GM19463 (cell line): ENCODE measurements at regions not wholly inside any gene's neighbourhood (a gene's known extent, or its start where the extent isn't known, plus 50 kb on each side); places are given as distances from the start of the nearest gene placed in this dataset.

ENCODE experiments used
- ATAC-seq: cut with Tn5 transposase; IDR thresholded peaks from one replicate; pipeline ENCODE4 v1.9.1; 2021; ENCODE audit warnings: mild to moderate bottlenecking, moderate library complexity; ENCODE audit not compliant: unreplicated experiment

- no peak for ATAC-seq
Observed at GRCh38 chr13:83618966-83619365, 263.3 kb downstream of the SLITRK1 start.

DNA sequence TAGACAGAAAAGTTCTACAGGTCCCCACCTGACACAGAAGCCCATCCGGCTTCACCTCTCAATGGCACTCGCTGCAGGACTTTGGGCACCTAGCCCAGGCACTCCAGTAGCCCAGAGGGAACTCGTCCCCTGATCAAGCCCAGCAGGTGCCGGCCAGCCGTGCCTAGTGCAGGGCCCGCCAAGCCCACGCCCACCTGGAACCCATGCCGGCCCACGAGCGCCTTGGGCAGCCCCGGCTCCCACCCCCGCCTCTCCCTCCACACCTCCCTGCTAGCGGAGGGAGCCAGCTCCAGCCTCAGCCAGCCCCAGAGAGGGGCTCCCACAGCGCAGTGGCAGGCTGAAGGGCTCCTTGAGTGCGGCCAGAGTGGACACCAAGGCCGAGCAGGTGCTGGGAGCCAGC lies 268.8 kb downstream of the SLITRK1 start:
- ATAC-seq: no peak

GRCh38 chr13:83601539-83601938 lies 280.7 kb downstream of the SLITRK1 start:
- no peak for ATAC-seq

DNA sequence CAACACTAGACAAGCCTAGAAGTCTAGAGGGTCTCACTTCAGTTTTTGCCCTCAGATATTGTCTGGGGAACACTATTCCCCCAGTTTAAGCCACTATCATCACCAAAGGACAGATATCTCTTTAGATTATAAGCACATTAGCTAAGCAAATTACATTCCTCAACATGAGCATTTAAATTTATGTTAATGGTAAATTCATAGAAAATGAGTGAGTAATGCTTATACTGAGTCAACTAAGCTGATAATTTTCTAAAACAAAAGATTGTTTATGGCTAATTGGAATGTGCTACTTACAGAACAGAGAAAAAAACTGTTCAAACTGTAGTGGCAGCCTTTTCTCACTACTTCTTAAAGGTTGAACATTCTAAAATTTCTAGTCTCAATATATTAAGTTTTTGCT lies 290.2 kb downstream of the SLITRK1 start:
- no peak for ATAC-seq

DNA sequence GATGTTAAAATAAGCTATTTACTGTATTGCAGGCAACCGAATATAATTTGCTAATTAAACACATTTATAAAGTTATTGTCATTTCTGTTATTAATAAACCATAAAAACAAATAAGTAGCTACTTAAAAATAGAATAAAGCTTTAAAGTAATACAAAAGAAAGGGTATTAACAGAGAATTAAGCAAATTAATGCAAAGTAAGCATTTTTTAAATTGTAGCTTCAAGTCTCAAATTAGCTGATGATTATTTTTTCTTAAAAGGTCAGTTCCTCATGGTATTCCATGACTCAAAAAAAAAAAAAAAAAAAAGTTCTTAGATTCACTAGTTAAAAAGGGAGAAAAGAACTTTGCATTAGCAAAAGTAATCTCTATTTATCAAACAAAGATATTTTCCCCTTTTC lies 292.5 kb downstream of the SLITRK1 start:
- ATAC-seq: no peak

- no peak for ATAC-seq
Observed at GRCh38 chr13:83577183-83577582, 305.1 kb downstream of the SLITRK1 start.

DNA sequence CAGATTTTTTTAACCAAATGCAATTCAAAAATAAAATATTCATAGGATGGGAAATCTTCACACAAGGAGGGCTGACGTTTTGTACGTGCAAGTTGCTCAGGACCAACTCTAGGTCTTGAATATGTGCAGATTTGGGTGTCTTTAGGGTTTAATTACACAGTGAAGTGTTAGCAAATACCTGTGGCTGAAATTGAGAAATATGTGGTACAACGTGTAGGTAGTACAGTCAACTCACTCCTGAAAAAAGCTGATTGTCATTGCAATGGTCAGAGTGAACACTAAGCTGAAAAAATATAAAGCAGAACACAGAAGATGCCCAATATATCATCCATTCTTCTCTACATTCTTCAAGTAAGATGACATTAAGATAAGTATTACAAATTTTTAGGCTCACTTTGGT lies 314.3 kb downstream of the SLITRK1 start:
- ATAC-seq: no peak

GRCh38 chr13:83563499-83563898 lies 318.8 kb downstream of the SLITRK1 start:
- ATAC-seq: no peak

- no peak for ATAC-seq
Observed at GRCh38 chr13:83557845-83558244, 324.4 kb downstream of the SLITRK1 start.

- ATAC-seq: no peak
Observed at GRCh38 chr13:83549671-83550070, 332.6 kb downstream of the SLITRK1 start.

- no peak for ATAC-seq
Observed at GRCh38 chr13:83547043-83547442, 335.2 kb downstream of the SLITRK1 start.

GRCh38 chr13:83546476-83546875 lies 335.8 kb downstream of the SLITRK1 start:
- ATAC-seq: no peak

DNA sequence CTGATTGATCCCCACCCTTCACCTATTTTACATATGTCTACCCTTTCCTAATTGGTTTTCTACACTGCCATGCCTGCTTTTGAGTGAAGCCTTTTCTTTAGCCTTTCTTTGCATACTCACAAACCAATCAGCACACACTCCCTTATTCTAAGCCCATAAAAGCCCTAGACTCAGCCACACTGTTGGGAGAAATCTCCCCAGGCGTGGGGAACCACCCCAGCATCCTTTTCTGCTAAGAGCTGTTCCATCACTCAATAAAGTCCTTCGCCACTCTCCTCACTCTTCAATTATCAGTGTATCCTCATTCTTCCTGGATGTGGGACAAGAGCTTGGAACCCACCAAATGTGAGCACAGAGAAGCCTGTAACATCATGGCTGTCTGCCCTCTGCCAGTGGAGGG lies 343.6 kb downstream of the SLITRK1 start:
- ATAC-seq: no peak

GRCh38 chr13:83536941-83537340 lies 345.3 kb downstream of the SLITRK1 start:
- ATAC-seq: no peak

GRCh38 chr13:83536153-83536552 lies 346.1 kb downstream of the SLITRK1 start:
- ATAC-seq: no peak

DNA sequence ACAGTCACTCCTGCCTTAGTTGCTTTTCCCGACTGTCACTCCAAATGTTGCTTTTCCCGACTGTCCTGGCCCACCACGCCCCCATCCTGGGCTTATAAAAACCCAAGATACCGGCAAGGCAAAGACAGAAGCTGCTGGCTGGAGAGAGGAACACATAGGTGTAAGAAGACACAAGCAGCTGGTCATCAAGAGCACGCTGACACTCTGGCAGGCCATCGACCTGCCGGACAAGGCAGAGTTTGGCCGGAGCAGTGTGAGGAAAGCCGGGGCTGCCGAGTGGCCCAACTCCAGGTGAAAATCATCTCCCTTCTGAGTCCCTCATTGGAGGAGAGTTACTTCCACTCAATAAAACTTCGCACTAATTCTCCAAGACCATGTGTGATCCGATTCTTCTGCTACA lies 349.5 kb downstream of the SLITRK1 start:
- ATAC-seq: no peak

DNA sequence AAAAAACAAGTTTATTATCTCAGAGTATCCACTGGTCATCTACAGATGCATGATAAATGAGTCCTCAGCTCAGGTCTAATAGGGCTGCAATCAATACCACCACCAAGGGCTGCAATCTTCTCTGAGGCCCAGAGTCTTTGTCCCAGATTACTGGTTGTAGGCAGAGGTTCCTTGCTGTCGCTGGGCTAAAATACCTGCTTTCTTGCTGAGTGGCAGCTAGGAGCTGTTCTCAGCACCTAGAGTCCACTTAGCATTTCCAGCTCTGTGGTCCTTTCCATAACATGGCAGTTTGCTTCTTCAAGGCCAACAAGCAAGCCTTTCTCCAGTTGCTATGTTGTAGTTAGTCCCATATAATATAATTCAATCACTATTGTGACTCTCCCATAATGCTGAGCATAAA lies 351.3 kb downstream of the SLITRK1 start:
- no peak for ATAC-seq

GRCh38 chr13:83516781-83517180 lies 365.5 kb downstream of the SLITRK1 start:
- ATAC-seq: no peak

DNA sequence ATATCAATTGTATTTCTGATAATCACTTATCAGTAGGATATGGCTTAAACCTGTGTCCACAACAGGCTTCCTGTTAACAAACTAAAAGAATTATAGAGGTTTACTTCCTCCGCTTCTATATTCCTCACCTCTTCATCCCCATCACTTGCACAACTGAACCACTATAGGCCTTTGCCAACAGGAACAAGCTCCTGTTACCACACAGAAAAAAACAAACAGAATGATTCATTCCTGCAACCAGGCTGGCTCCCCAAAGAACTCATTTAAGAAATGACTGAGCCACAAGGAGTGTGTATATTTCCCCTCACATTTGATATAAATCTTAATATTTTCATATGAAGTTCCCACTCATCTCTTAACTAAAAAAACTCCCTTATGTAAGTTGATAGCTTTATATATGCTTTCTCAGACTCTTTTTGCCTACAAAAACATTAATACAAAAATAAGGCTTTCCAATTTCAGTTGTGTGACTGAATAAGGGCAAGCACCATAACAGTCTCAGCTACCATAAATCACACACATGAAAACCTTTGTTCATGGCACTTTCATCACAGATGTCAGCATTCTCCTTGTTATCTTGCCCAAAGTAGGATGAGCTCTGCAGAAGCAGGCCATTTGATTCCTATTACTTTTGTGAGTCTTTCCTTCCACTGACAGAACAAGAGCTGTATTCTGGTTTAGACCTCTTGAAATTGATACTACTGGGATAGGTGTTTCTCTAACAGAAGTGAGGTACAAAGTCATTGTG lies 366.8 kb downstream of the SLITRK1 start:
- no peak for ATAC-seq

DNA sequence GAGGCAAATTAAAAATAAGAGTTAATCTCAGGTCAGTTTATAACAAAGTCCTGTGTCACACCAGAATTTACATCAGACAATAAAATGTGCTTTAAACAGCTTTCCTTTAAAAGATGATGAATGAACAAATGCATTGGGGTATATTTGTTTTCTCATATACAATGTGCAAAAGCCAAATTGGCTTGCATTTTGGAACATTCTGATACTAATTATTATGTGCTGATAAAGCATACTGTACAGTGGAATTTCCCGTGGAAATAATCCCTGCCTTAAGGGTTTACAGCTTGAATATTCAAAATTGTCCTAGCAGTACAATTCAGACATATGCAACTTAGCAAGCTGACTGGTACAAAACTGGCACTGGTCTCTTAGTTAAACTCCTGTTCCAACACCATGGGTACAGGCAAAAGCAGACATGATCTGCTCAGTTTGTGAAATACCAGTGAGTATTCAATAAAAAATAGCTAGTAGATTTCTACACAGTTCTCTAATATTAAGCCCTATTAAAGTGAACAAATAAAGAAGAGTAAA lies 373.4 kb downstream of the SLITRK1 start:
- no peak for ATAC-seq

DNA sequence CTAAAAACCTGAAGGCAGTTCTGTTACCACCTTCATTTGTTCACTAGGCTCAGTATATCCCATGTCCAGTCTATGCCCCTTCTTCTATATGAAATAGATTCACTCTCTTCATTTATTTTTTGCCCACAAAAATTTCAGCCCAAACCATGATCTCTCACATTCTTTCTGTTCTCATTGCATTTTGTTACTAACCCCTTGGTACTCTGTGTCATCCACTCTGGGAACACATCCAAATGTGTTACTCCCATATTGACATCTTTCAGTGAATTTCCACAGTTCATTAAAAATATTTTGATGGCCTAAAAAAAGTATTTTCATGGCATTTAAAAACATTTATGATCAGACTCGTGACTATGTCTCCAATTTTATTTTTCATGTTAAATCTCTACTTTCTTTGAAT lies 378.9 kb downstream of the SLITRK1 start:
- ATAC-seq: no peak

GRCh38 chr13:83499286-83499685 lies 383.0 kb downstream of the SLITRK1 start:
- no peak for ATAC-seq
